ENCODE measurements at regions not wholly inside any gene's neighbourhood (a gene's known extent, or its start where the extent isn't known, plus 50 kb on each side); places are given as distances from the start of the nearest gene placed in this dataset.
A peak's percentile ranks its signal among the peaks of the same experiment; 100 is the strongest.

DNA sequence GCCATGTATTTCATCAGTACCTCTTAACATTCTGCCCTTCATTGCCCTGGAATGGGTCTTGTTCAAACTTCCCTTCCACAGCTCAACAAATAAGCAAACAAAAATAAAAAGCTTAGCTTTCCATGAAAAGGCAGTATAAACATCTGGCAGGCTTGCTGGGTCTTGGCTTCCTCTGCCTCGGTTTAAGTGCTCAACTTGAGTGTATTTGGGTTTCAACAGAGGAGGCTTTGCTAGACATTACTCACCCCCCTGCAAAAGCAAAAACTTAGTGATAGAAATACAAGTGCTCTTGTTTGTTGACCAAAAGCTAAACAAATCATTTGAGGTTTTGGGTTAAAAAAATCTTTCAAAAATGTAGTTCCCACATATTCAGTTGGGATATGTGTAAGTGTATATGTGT is 518.5 kb downstream of the PLPP3 start:
- DNase-seq: no peak

DNA sequence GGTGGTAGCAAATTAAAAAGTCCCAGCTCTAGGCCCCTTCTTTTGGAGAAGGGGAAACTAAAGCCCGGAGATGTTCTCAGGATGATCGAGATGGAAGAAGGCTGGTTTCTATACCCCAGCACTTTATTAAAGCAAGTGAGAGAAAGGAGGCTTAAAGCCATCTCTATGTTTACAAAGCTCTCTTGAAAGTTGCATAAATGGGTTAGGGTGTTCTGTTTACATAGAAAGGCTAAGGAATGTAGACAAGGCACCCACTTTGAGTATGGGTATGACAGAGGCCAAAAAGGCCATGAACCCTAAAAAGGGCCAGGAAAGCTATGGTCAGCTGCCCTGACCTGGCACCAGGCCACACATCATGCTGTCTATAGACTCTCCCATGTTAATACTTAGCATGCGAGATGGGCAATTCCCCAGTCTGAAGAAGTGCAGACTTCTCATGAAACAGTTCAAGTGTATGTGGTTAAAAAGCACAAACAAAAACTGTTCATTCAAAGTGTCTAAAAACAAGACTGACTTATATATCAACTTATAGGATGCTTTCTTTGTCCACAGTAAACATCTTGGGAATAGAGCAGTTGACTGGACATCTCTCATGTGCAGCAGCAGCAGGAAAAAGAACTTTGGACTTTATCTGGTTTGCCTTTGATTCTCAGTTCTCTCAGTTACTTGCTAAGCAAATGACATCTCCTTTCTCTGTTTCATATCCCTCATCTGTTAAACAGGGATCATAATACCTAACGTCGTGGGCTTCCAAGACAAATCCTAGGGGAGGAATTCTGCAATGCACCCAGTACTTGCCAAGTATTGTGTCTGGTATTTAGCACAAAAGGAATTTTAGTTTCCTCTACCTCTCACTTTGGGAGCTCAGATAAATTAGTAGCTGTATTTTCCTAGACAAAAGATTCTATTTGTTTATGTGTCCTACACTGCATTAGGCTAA is 521.6 kb downstream of the PLPP3 start:
- DNase-seq: no peak

DNA sequence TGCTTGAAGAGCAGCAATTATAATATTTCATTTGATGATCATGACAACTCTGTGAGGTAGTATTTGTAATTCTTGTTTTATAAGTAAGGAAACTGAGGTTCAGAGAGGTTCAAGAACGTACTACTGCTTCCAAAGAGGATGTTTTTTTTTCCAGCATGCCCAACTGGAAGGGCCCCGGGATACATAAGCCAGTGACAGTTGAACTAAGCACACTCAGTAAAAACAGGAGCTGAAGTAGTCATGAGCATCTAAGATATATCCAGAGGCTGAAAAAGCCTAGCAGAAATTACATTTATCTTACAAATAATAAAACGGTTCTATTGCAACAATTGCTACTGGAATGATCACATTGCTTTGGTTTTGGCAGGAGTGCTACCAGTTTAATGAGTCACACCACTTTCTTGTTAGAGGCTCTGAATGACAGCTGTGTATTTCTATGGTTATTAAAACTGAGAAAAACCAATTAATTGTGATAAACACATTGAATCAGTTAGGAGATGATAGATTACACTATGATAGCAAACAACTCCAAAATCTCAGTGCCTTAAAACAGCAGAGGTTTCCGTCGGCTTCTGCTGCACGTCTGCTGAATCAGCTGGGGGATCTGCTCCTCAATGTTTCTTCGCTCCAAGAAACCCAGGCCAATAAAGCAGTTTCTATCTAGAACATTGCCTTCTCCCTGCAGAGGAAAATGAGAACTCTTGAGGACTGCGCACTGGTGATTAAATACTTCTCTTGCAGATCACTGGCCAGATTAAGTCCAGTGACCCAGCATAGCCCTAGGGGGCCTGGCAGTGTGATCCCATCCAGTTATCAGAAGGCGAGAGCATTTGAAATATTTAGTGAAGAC is 522.7 kb downstream of the PLPP3 start:
- DNase-seq: peak; percentile 43

DNA sequence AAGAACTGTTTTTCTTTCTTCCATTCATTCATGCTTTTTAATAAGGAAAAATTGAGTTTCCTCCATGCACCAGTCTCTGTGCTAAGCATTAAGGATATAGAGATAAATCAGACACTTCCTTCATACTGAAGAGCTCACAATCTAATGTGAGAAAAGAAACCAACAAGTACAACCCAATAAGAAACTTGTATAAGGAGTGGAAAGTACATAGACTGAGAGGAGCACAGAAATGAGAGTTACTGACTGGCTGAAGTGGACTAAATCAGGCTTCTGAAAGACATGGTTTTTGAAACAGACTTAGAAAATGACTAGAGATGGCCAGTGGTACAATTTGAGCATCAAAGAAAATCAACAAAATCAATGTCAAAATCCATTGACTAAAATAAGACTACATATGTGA is 524.4 kb downstream of the PLPP3 start:
- DNase-seq: no peak

DNA sequence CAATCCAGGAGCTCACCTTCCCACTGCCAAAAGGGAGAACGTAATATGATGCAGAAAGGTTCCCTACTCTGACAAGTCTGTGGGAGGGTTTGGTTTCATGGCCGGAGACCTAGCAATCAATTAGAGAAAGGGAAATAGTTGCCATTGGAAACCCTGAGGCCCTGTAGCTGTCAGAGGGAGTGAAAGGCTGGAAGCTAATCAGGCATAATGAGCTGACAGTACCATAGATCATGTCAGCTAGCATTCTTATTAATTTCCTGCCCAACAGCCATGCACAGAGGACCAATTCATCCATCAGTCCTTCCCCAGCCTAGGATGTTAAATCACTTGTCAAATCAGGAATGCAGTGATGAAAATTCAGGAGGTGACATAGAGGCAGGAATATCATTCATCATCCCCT is 527.3 kb downstream of the PLPP3 start:
- DNase-seq: no peak

DNA sequence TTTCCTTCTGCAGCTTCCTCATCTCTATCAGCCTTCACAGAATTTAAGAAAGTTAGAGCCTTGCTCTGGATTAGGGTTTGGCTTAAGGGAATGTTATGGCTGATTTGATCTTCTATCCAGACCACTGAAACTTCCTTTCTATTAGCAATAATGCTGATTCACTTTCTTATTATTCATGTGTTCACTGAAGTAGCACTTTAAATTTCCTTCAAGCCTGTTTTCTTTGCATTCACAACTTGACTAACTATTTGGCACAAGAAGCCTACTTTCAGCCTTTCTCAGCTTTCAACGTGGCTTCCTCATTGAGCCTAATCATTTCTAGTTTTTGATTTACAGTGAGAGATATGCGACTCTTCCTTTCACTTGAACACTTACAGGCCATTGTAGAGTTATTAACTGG is 528.5 kb downstream of the PLPP3 start:
- DNase-seq: no peak

DNA sequence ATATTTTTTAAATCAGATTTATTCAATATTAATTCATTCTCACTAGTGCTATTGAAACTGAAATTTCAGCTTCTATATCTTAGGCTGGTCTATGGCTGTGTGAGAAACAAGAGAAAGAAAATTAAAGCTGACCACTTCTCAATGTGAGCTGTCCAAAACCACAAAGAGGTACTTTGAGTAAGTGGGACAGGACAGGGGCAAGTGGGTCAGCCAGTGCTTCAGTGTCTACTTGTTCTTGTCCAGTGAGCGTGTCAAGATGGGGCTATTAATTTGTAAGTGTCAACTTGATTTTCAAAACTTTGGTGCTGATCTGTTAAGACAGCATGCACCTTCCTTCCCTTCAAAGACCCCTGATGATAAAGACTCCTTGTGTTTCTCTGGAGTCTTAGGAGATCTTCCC is 533.9 kb downstream of the PLPP3 start:
- no peak for DNase-seq

DNA sequence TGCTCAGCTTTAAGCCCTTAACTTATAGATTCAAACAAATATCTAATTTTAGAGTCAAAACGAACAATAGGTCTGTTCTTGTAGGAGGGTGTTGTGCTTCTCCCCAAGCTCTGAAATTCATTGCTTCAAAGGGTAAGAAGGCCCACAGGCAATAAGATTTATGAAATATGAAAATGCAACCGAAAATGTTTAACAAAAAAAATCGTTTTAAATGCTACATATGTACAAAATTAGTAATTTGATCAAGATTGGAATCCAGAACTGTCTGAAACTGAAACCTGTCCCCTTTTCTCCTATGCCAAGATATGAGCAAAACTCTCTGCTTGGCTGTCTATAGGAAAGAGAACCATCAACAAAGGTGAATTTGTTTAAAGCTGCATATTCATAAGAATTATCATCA is 534.3 kb downstream of the PLPP3 start:
- no peak for DNase-seq

DNA sequence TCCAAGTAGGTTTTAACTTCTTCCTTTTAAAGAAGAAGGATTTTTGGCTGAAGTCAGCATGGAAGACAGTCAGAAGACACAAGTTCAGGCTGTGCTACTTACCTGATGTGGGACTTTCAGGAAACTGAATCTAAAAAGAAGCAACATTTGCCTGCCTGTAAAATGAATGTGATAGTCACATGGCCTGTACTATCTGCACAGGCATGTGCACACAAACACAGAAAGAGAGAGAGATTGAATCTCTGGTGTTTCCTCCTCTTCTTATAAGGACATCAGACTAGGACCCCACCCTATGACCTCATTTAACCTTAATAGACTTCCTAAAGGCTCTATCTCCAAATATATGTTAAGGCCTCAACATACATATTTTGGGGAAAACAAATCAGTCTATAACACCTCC is 542.9 kb downstream of the PLPP3 start:
- DNase-seq: no peak

DNA sequence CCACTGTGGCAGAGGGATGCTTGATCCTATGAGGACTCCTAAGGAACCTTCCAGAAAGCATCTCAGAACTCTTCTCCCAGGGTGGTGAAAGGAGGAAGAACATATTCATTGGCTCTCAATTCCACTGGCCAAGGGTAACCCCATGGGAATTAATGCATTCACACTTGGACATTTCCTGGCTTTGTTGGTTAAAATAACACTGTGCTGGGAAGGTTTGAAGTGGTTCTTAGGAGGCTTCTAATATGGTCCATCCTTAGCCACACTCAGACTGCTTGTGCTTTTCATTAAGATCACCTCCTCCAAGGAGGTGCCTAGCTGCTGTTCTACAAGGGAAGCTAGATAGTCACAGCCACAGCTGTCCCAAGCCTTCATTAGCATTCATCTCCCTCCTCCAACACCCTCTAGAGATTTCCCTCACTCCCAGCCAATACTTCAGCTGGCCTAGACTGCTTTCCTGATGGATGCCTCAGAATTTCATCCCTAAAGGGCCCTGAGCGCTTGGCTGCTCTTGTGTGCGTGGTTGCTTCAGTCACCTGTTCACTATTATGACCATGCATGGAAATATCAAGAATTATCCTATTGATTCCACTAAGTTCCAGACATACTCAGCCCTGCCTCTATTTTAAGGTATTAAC is 544.4 kb downstream of the PLPP3 start:
- DNase-seq: no peak

DNA sequence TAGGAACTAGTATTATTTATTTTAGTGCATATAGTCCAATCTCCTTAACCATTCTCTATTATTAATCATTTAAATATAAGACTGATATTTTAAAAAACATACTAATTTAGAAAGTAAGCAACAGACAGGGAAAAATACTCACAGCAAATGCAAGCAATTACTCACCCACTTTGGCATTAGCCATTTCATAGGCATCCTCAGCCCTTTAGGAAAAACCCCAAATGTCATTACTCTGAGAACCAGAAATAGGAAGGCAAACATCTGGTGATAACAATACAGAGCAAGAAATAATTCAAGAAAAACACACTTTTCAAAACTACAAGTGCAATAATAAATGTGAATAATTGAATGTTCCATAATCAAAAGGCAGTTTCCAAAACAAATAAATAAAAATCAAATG is 545.1 kb downstream of the PLPP3 start:
- peak; percentile 56 for DNase-seq

DNA sequence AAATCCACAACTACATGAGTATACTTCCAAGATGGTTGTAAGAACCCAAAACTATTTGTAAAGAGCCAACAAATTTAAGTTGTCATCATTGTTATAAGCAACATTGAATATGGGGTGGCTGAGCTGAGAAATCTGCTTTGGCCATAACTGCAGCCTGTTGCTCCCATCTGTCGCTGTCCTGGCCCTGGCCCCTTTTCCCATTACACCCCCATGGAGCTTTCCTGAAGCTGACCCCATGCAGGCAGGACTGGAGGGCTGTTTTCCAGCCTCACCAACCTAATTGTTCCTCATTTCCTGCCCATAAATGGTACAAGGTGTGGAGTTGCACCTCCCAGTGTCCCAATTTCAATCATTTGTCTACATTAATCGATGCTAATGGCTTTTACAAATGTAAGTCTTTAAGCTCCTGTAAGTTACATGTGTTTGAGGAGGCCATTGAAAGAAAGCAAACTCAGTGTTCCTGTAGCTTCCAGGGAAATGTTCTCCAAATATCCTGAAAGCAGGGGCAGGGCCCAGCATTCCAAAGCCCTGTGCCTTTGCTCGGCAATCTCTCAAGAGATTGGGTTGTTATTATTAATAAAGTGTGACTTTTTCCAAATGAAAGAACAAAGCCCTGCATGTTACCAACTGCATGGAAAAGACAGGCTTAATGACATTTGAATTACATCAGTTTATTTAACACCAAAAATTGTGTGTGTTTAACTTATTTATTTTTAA is 545.9 kb downstream of the PLPP3 start:
- no peak for DNase-seq

DNA sequence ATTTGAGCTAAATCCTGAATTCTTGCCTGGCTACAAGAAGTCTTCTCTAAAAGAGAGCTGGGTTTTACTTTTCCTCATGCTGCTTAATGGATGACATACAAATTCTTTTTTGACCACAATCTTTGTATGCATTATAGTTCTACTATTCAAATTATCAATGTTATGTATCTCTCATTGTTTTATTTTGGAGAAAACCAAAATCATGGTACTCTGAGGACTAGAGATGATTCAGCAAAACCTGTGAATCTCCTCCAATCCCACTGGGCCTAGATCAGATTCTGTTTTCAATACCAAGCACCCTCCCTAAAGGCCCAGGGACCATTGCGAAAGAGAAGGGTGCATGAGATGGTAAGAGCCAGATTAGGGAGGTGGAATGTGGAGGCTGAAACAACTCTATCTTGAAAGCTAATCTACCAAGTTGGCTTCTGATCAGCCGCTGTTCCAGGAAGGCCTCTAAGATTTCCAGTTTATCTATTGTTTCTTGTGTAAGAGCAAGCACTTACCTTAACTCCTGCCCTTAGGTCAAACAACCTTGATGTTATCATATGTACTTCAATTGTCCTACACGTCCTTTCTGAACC is 547.2 kb downstream of the PLPP3 start:
- DNase-seq: no peak

DNA sequence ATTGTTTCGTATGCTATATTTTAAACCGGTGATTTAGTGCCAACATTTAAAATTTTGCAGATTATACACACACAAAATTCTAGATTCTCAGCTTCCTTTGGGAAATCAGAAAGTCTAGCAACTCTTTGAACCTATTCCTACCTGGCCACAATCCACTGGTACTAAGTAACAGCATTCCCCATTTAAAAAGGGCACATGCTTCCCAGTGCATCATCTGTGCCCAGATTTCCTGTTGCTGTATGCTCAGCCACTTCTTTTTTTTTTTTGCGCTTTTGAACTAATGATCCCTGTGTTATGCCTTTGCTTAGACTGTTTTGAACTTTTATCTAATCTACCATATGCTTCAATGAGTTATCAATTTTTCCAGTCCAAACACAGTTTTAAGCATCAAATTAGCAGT is 548.4 kb downstream of the PLPP3 start:
- no peak for DNase-seq

DNA sequence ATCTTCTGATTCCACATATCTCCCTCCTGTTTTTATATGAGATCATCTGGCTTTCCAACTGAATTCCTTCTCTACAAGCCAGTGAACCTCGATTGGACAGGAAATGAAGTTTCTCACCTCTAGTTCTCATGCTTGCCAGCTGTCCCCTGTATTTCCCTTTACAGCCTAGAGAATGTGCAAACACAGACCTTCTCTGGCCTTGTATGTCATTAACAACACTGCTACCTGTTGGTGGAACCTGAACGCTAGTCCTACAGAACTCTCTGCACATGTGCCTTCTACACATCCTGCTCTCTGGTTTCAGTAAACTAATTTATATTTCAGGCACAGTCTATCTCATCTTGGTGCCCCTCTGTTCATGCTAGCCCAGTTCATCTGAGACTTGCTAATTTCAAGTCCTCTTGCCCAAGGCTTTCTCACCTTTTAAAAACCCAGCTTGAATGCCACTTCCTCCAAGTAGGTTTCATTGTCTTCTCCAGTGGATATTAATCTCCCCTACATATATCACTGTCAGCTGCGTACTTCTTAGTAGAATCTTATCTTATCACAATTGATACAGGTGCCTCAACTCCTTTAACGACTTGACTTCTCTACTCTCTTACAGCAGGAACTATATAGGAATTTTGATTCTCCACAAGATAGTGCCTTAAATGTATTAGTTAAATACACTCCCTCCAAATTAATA is 549.9 kb downstream of the PLPP3 start:
- DNase-seq: no peak

DNA sequence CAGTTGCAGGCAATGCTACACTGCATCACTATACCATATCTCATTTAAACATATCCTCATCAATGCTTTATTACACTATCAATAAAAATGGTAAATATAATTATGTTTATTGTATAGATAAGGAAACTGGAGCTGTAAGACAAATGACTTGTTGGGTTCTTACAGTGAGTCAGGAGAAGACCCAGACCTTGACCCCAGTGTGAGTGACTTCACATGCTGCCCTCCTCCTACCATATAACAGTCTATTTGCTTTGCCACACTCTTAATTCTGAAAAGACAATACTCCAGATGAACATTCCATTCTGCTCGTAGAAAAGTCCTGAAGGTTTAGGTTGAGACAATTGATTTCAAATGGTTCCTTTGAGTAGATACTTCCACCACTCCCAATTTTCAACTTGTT is 550.5 kb downstream of the PLPP3 start:
- no peak for DNase-seq

DNA sequence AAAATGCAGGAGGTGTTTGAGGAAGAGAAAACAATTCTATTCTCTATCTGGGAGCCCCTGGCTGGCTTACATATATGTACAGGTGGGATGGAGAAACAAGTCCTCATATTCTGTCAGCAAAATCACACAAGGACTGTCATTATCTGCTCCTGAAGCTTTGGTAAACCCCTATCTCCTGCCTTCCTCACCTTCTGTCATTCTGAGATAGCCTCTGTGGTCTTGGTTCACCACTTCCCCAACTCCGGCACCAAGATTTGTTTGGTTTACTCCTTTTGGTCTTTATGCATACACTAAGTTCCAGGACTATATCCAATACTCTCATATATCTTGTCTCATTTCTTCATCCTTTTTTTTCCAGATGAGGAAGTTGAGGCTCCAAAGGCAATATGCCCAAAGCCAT is 551.1 kb downstream of the PLPP3 start:
- no peak for DNase-seq

DNA sequence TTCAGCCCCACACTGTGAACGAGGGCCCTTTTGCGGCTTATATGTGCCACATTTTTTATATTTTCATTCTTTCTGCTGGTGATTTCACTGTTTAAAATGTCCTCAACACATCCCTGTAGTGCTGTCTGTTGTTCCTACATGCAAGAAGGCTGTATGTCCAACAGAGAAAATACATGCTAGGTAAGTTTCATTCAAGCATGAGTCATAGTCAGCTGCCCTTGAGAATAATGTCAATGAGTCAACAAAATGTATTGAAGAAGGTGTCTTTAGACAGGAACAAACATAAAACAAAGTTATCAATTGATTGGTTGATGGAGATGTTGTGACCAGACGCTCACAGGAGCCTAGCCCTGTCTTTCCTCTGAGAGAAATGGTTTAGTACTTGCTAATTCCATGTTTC is 553.4 kb downstream of the PLPP3 start:
- no peak for DNase-seq

DNA sequence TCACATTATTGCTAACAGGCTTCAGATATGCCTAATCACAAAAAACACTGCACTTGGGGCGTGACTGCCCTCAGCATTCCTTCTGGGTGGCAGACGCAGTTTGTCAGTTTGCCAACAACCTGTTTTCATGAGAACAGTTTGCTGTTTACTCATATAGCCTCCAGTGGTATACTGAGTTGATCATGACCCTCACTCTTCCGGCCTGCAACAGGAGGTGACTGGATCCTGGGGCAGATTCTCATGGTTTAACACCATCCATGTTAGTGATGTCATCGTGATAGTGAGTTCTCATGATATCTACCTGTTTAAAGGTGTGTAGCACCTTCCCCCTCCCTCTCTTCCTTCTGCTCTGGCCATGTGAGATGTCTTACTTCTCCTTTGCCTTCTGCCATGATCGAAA is 555.2 kb downstream of the PLPP3 start:
- DNase-seq: no peak

DNA sequence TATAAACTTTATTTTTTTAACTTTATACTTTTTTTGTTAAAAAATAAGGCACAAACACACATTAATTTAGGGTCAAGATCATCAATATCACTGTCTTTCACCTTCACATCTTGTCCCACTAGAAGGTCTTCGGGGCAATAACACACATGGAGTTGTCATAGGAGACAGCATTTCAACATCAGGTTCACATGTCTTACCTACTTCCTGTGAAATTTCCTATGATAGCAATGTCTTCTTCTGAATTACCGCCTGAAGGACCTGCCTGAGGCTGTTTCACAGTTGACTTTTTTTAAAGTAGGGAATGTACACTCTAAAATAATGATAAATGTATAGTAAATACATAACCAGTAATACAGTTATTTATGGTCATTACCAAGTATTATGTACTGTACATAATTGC is 559.4 kb downstream of the PLPP3 start:
- no peak for DNase-seq

DNA sequence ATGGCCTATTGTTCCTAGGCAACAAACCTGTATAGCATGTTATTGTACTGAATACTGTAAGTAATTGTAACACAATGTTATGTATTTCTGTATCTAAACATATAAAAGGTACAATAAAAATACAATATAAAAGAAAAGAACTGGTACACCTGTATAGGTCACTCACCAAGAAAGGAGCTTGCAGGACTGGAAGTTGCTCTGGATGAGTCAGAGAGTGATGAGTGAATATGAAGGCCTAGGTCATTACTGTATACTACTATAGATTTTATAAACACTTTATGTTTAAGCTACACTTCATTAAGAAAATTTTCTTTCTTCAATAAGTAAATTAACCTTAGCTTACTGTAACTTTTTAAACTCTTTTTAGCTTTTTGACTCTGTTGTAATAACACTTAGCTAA is 559.9 kb downstream of the PLPP3 start:
- DNase-seq: no peak

DNA sequence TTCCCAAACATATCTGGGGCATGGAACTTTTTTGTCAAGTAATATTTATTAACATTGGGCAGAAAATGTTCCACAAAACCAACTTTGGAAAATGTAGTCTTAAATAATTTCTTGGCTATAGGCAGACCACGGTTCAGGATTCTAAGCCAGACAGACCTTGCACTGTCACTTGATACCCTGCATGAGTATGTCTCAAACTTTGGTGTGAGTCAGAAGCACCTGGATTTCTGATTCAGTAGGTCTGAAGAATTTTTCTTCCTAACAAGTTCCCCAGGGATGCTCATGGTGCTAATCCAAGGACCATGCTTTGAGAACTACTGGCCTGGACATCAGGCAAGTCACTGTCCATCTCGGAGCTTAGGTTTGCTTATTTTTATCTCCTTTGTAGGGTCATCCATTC is 562.0 kb downstream of the PLPP3 start:
- no peak for DNase-seq
